ENCODE measurements at regions not wholly inside any gene's neighbourhood (a gene's known extent, or its start where the extent isn't known, plus 50 kb on each side); places are given as distances from the start of the nearest gene placed in this dataset.

DNA sequence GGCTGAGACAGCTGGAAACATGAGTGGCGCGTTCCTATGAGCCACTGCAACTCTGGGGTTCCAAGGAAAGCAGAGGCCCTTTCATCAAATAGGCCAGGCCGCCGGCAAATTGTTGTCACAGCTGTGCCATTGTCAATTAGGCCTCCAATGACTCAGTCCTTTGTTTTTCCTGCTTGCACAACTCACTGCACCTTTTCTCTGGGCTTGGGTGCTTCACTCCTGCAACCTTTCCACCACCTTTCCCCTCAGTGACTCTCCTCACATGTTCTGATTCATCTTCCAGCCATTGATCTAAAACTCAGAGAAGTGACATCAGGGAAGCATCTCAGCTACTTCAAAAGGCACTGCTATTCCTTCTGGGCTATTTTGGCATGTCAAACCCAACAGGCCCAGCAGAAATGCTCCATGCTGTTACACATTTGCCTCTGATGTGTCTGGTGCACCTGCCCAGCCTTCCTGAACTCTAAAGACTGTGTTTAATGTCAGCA lies 653.7 kb downstream of the NR2F1-AS1 start:
- TF ChIP-seq, protein P1, sequence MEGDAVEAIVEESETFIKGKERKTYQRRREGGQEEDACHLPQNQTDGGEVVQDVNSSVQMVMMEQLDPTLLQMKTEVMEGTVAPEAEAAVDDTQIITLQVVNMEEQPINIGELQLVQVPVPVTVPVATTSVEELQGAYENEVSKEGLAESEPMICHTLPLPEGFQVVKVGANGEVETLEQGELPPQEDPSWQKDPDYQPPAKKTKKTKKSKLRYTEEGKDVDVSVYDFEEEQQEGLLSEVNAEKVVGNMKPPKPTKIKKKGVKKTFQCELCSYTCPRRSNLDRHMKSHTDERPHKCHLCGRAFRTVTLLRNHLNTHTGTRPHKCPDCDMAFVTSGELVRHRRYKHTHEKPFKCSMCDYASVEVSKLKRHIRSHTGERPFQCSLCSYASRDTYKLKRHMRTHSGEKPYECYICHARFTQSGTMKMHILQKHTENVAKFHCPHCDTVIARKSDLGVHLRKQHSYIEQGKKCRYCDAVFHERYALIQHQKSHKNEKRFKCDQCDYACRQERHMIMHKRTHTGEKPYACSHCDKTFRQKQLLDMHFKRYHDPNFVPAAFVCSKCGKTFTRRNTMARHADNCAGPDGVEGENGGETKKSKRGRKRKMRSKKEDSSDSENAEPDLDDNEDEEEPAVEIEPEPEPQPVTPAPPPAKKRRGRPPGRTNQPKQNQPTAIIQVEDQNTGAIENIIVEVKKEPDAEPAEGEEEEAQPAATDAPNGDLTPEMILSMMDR (conservative IDR thresholded peaks at IDR 0.05 in 1 of 2, IDR thresholded peaks at IDR 0.05 in 1 of 2; ENCODE audit: extremely low read depth in 1 of 2, insufficient read depth in 1 of 2, low read depth in 1 of 2, low read length in 2 of 2), result no peak
- TF ChIP-seq EZH2 (IDR thresholded peaks at IDR 0.05; ENCODE audit: borderline replicate concordance, low read length), result no peak
